H9 (cell line): ENCODE measurements at regions not wholly inside any gene's neighbourhood (a gene's known extent, or its start where the extent isn't known, plus 50 kb on each side); places are given as distances from the start of the nearest gene placed in this dataset.

Experiments
- DNase-seq: peaks from one replicate; pipeline ENCODE4 v3.0.0-alpha.2; 2017
- H2AFZ ChIP-seq: one replicate; pipeline ENCODE4 v1.6.1; 2013; ENCODE audit warnings: mild to moderate bottlenecking, low read length, control low read depth, moderate library complexity
- H2AK5ac ChIP-seq: 2 replicates; pipeline ENCODE4 v1.6.1; 2013; ENCODE audit warnings: low read length, control low read depth, mixed read lengths; ENCODE audit not compliant: insufficient read length
- H2BK120ac ChIP-seq: one replicate; pipeline ENCODE4 v1.6.1; 2013; ENCODE audit warnings: low read depth, mild to moderate bottlenecking, low read length, control low read depth, inconsistent platforms; ENCODE audit not compliant: poor library complexity, severe bottlenecking
- H2BK12ac ChIP-seq: 2 replicates; pipeline ENCODE4 v1.6.1; 2013; ENCODE audit warnings: low read length, control low read depth, mixed read lengths, low read depth; ENCODE audit not compliant: insufficient read length
- H2BK15ac ChIP-seq: 2 replicates; pipeline ENCODE4 v1.6.1; 2013; ENCODE audit warnings: low read depth, low read length, control low read depth
- H2BK20ac ChIP-seq: one replicate; pipeline ENCODE4 v1.6.1; 2013; ENCODE audit warnings: low read depth, mild to moderate bottlenecking, low read length, control low read depth, inconsistent platforms; ENCODE audit not compliant: poor library complexity, severe bottlenecking
- H2BK5ac ChIP-seq: 2 replicates; pipeline ENCODE4 v1.6.1; 2013; ENCODE audit warnings: low read length, control low read depth, mixed read lengths; ENCODE audit not compliant: insufficient read length
- H3K14ac ChIP-seq: 2 replicates; pipeline ENCODE4 v1.6.1; 2013; ENCODE audit warnings: low read length, control low read depth; ENCODE audit not compliant: insufficient read depth
- H3K18ac ChIP-seq: 2 replicates; pipeline ENCODE4 v1.6.1; 2013; ENCODE audit warnings: low read depth, mild to moderate bottlenecking, mixed read lengths, low read length, control low read depth; ENCODE audit not compliant: insufficient read length
- H3K23ac ChIP-seq: 2 replicates; pipeline ENCODE4 v1.6.1; 2013; ENCODE audit warnings: low read length, control low read depth, mixed read lengths, low read depth; ENCODE audit not compliant: insufficient read length
- H3K23me2 ChIP-seq: 2 replicates; pipeline ENCODE4 v1.6.1; 2013; ENCODE audit warnings: low read depth, mild to moderate bottlenecking, mixed read lengths, low read length, control low read depth; ENCODE audit not compliant: insufficient read length, poor library complexity, severe bottlenecking
- H3K27ac ChIP-seq: 2 replicates; pipeline ENCODE4 v1.5.1; 2013; ENCODE audit warnings: low read length, control low read depth, mixed read lengths, low read depth; ENCODE audit not compliant: insufficient read length
- H3K27me3 ChIP-seq: 2 replicates; pipeline ENCODE4 v1.6.1; 2013; ENCODE audit warnings: low read length, control low read depth, inconsistent platforms; ENCODE audit not compliant: insufficient read depth
- H3K4ac ChIP-seq: 2 replicates; pipeline ENCODE4 v1.6.1; 2013; ENCODE audit warnings: low read depth, mild to moderate bottlenecking, control low read depth, inconsistent platforms, low read length, moderate library complexity
- H3K4me1 ChIP-seq: 2 replicates; pipeline ENCODE4 v1.6.1; 2013; ENCODE audit warnings: low read length, control low read depth, inconsistent platforms; ENCODE audit not compliant: insufficient read depth
- H3K4me2 ChIP-seq: 2 replicates; pipeline ENCODE4 v1.6.1; 2013; ENCODE audit warnings: low read length, control low read depth, mixed read lengths; ENCODE audit not compliant: insufficient read length, insufficient read depth
- H3K56ac ChIP-seq: 2 replicates; pipeline ENCODE4 v1.6.1; 2013; ENCODE audit warnings: low read depth, mild to moderate bottlenecking, mixed read lengths, low read length, control low read depth; ENCODE audit not compliant: insufficient read length
- H3K79me1 ChIP-seq: 2 replicates; pipeline ENCODE4 v1.6.1; 2013; ENCODE audit warnings: low read depth, mild to moderate bottlenecking, moderate library complexity, low read length, control low read depth, inconsistent platforms; ENCODE audit not compliant: insufficient read depth, poor library complexity, severe bottlenecking
- H3K79me2 ChIP-seq: 2 replicates; pipeline ENCODE4 v1.6.1; 2013; ENCODE audit warnings: low read length, control low read depth, inconsistent platforms; ENCODE audit not compliant: insufficient read depth
- H3K9ac ChIP-seq: 2 replicates; pipeline ENCODE4 v1.6.1; 2013; ENCODE audit warnings: low read length, control low read depth, mixed read lengths; ENCODE audit not compliant: insufficient read length; ENCODE audit errors: extremely low read depth
- H3K9me3 ChIP-seq: one replicate; pipeline ENCODE4 v1.6.1; 2013; ENCODE audit warnings: low read depth, low read length, inconsistent platforms; ENCODE audit not compliant: control insufficient read depth
- H3T11ph ChIP-seq: one replicate; pipeline ENCODE4 v1.6.1; 2013; ENCODE audit warnings: mild to moderate bottlenecking, low read length, control low read depth, inconsistent platforms
- H4K20me1 ChIP-seq: one replicate; pipeline ENCODE4 v1.6.1; 2013; ENCODE audit not compliant: control insufficient read depth, insufficient read length, insufficient read depth
- H4K5ac ChIP-seq: 2 replicates; pipeline ENCODE4 v1.6.1; 2013; ENCODE audit warnings: low read depth, mild to moderate bottlenecking, mixed read lengths, low read length, control low read depth; ENCODE audit not compliant: insufficient read length
- H4K8ac ChIP-seq: replicated peaks from 2 replicates; pipeline ENCODE4 v1.6.1; 2013; ENCODE audit warnings: low read length, control low read depth, mixed read lengths, low read depth; ENCODE audit not compliant: insufficient read length
- H4K91ac ChIP-seq: 2 replicates; pipeline ENCODE4 v1.6.1; 2013; ENCODE audit warnings: low read depth, mild to moderate bottlenecking, moderate library complexity, mixed read lengths, low read length, control low read depth; ENCODE audit not compliant: insufficient read length
- H3K27ac Mint-ChIP-seq, 3 experiments: 2 replicates in 2 of 3; 3 replicates in 1 of 3; pipeline ENCODE4 v1.8.0; 2020 to 2021; ENCODE audit warnings: mixed read lengths in 3 of 3, mild to moderate bottlenecking in 1 of 3, moderate library complexity in 1 of 3
- H3K27me3 Mint-ChIP-seq: 2 replicates; pipeline ENCODE4 v1.8.0; 2021; ENCODE audit warnings: low read depth, mild to moderate bottlenecking, moderate library complexity, mixed read lengths
- H3K36me3 Mint-ChIP-seq, 3 experiments: 2 replicates in 2 of 3; 3 replicates in 1 of 3; pipeline ENCODE4 v1.8.0; 2020 to 2021; ENCODE audit warnings: low read depth in 3 of 3, mixed read lengths in 3 of 3; ENCODE audit not compliant: insufficient read depth in 1 of 3
- H3K4me1 Mint-ChIP-seq, 2 experiments: 2 replicates each; pipeline ENCODE4 v1.8.0; 2020; ENCODE audit warnings: mixed read lengths in 2 of 2
- H3K4me3 Mint-ChIP-seq, 2 experiments: 2 replicates in 1 of 2; 3 replicates in 1 of 2; pipeline ENCODE4 v1.8.0; 2020 to 2021; ENCODE audit warnings: mild to moderate bottlenecking in 2 of 2, mixed read lengths in 2 of 2, moderate library complexity in 1 of 2
- H3K9me3 Mint-ChIP-seq, 2 experiments: 2 replicates in 1 of 2; 3 replicates in 1 of 2; pipeline ENCODE4 v1.8.0; 2020; ENCODE audit warnings: mild to moderate bottlenecking in 2 of 2, mixed read lengths in 2 of 2, moderate library complexity in 1 of 2
- WGBS: extraction: QIAGEN DNeasy Blood & Tissue Kit; methylation state at CpG from one replicate; pipeline ENCODE4 v1.1.7; 2013; ENCODE audit warnings: missing lambda C conversion rate, low lambda C conversion rate, mixed read lengths; ENCODE audit not compliant: insufficient read length; ENCODE audit errors: extremely low coverage; 5-methylcytosine and 5-hydroxymethylcytosine counted together
- TF ChIP-seq, protein P1 (sequence below): fragments of 200-600 bp; sonication (generic); conservative IDR thresholded peaks from 3 replicates; pipeline ENCODE4 v1.8.0; 2021; ENCODE audit warnings: antibody characterized with exemption, mild to moderate bottlenecking

DNA sequence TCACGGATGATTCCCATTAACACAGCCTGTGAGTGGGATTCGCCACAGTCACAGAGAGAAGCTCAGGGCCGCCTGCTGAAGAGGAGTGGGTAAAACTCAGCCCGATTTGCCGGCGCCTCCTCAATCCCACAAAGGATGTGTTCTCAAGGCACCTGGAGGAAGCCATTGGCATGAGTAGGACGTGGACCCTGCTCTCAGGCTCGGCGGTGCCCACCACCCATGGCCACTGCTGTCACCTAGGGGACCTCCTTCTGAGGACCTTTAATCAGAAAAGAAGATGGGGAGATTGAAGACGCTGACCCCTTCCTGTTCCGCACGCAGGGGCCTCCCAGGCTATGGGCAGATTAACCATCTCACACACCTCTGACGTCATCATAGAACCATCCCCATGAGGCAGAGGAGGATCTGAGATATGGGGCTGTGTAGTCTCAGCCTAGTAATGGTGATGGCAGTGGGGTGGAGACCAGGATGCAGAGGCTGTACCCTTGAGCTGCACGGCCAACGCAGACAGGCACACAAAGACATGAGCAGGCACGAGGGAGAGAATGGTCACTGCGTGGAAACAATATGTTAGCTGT, 571.8 kb downstream of the BRD1 start:
- Histone ChIP-seq H2BK15ac (no peak overlapping the region), H2BK20ac (no peak overlapping the region), H2AFZ (no peak overlapping the region), H3K9me3 (no peaks in the 10 kb centered on the region), H3K9ac (no peak overlapping the region), H3T11ph (no peak overlapping the region), H3K23me2 (no peaks in the 10 kb centered on the region), H3K79me1 (no peaks in the 10 kb centered on the region), H4K20me1 (no peaks in the 10 kb centered on the region), H3K27me3 (no peaks in the 10 kb centered on the region), H3K79me2 (0 out of 2 replicates have a peak, but pooled peaks cover 1% of the 10 kb centered on the region), H3K4me2 (no peak overlapping the region), H3K23ac (no peak overlapping the region), H3K14ac (no peak overlapping the region), H4K91ac (no peak overlapping the region), H2BK12ac (no peak overlapping the region), H3K27ac (no peak overlapping the region), H3K4me1 (no peaks in the 10 kb centered on the region), H4K5ac (no peak overlapping the region), H2BK5ac (no peak overlapping the region), H4K8ac (no peak overlapping the region), H3K56ac (no peak overlapping the region), H3K18ac (no peak overlapping the region), H2AK5ac (no peak overlapping the region), H2BK120ac (no peak overlapping the region), H3K4ac (no peak overlapping the region)
- TF ChIP-seq, protein P1, sequence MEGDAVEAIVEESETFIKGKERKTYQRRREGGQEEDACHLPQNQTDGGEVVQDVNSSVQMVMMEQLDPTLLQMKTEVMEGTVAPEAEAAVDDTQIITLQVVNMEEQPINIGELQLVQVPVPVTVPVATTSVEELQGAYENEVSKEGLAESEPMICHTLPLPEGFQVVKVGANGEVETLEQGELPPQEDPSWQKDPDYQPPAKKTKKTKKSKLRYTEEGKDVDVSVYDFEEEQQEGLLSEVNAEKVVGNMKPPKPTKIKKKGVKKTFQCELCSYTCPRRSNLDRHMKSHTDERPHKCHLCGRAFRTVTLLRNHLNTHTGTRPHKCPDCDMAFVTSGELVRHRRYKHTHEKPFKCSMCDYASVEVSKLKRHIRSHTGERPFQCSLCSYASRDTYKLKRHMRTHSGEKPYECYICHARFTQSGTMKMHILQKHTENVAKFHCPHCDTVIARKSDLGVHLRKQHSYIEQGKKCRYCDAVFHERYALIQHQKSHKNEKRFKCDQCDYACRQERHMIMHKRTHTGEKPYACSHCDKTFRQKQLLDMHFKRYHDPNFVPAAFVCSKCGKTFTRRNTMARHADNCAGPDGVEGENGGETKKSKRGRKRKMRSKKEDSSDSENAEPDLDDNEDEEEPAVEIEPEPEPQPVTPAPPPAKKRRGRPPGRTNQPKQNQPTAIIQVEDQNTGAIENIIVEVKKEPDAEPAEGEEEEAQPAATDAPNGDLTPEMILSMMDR = no peak
- peak; percentile 10 for DNase-seq
- Mint-ChIP-seq H3K36me3 (peaks cover 0 to 4% (median 2%) of the 10 kb centered on the region in 3 experiments; a peak in 3 of 7 replicates), H3K9me3 (peaks cover 9 to 12% of the 10 kb centered on the region in 2 experiments; a peak in 4 of 5 replicates), H3K27ac (no peak overlapping the region), H3K27me3 (peaks cover 29% of the 10 kb centered on the region), H3K4me3 (no peak overlapping the region), H3K4me1 (no peaks in the 10 kb centered on the region)
- whole genome bisulfite sequencing = no CpG with 5 or more reads among the region's 17 CpGs
